Neural cell (in vitro differentiated cells): ENCODE measurements at regions not wholly inside any gene's neighbourhood (a gene's known extent, or its start where the extent isn't known, plus 50 kb on each side); places are given as distances from the start of the nearest gene placed in this dataset.

Experiments used
- EZH2 ChIP-seq: fragments of 200-600, 300-800 bp; shearing (Covaris generic), sonication (generic); IDR thresholded peaks from 2 replicates; pipeline ENCODE4 v1.6.1; 2014; ENCODE audit warnings: antibody characterized with exemption, low read length, borderline replicate concordance, mild to moderate bottlenecking; ENCODE audit not compliant: insufficient read depth, poor library complexity, severe bottlenecking
- MXI1 ChIP-seq: fragments of 450-650 bp; conservative IDR thresholded peaks from 2 replicates; pipeline ENCODE4 v1.6.1; 2014; ENCODE audit warnings: antibody characterized with exemption, mild to moderate bottlenecking; ENCODE audit not compliant: poor library complexity, severe bottlenecking
- POLR2AphosphoS5 ChIP-seq: IDR thresholded peaks from 2 replicates; pipeline ENCODE4 v1.6.1; 2012
- SMC3 ChIP-seq: fragments of 450-650 bp; conservative IDR thresholded peaks from 2 replicates; pipeline ENCODE4 v1.6.1; 2014; ENCODE audit warnings: antibody characterized with exemption, mild to moderate bottlenecking, moderate library complexity; ENCODE audit not compliant: poor library complexity
- TAF1 ChIP-seq: IDR thresholded peaks from 2 replicates; pipeline ENCODE4 v1.6.1; 2012; ENCODE audit warnings: low read depth
- TF ChIP-seq, protein P1 (sequence below): fragments of 450-650 bp; IDR thresholded peaks from 2 replicates; pipeline ENCODE4 v1.5.1; 2014; ENCODE audit warnings: antibody characterized with exemption, mild to moderate bottlenecking, moderate library complexity; ENCODE audit not compliant: poor library complexity, severe bottlenecking

DNA sequence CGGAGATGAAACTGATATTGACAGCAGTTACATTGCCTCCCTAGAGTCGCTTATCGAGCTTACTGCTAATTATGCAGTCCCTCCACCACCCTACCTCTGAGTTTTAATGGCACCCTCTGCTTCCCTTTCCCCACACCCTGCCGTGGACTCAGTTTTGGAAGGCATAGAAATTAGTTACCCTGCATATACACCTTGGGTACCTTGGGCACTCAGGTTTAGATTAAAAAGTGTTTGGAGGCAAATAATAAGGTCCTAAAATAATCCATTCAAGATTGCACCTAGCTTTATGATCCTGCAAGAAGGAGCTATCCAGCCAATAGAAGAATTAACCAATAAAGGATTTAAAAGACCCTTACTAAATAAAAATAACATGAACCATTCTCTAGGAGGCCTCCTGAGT is 117.8 kb upstream of the AGBL1 start:
- TF ChIP-seq, protein P1, sequence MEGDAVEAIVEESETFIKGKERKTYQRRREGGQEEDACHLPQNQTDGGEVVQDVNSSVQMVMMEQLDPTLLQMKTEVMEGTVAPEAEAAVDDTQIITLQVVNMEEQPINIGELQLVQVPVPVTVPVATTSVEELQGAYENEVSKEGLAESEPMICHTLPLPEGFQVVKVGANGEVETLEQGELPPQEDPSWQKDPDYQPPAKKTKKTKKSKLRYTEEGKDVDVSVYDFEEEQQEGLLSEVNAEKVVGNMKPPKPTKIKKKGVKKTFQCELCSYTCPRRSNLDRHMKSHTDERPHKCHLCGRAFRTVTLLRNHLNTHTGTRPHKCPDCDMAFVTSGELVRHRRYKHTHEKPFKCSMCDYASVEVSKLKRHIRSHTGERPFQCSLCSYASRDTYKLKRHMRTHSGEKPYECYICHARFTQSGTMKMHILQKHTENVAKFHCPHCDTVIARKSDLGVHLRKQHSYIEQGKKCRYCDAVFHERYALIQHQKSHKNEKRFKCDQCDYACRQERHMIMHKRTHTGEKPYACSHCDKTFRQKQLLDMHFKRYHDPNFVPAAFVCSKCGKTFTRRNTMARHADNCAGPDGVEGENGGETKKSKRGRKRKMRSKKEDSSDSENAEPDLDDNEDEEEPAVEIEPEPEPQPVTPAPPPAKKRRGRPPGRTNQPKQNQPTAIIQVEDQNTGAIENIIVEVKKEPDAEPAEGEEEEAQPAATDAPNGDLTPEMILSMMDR, result no peak
- TF ChIP-seq MXI1 (no peak), SMC3 (no peak), POLR2AphosphoS5 (no peak), TAF1 (no peak), EZH2 (no peak)
